NCI-H345 treated with DMSO at 0.1 percent for 48 hours (cell line): ENCODE measurements at regions not wholly inside any gene's neighbourhood (a gene's known extent, or its start where the extent isn't known, plus 50 kb on each side); places are given as distances from the start of the nearest gene placed in this dataset.
"Not testable (repeated sequence)": the region's sequence is repeated elsewhere in the genome, so short reads cannot be mapped to it uniquely, and the experiment has no call there.

Experiments
- DNase-seq: peaks from one replicate; lab custom pipeline; 2025; ENCODE audit not compliant: unreplicated experiment; lab: John Stamatoyannopoulos, UW

DNA sequence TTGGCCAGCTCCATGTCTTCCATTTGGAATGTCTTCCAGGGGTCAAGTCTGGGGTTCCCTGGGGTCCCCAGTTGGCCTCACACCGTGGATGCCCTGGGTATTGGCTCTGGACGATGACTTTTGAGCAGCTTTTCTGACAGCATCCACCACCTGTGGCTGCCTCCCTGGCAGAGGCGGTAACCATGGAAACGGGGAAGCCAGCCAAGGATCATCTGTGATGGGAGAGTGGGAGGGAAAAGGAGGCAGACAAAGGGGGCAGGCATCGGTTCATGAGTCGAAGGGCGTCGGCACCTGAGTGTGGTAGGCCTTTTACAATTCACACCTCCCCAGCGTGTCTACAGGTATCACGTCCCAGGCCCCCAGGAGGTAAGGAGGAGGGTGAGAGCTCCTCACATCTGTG, 152.2 kb downstream of the ASMT start:
- DNase-seq: peak; percentile 36

DNA sequence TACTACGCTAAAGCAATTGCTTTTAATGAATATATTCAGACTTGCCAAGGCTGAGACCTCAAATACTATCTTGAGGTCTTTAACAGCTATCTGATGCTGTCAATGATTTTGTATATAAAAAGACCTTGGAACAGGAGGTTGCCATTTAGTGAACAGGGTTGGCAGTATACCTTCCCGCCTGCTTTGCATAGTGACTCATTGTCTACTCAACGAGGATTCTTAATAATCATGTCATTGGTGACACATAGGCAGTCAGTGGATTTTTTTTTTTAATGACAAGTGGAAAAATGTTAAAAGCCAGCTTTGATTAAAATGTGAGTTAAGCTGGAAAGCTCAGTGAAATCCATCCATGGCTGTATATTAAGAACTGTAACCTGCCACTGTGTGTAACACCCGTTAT, 164.0 kb downstream of the ASMT start:
- DNase-seq: no peak

DNA sequence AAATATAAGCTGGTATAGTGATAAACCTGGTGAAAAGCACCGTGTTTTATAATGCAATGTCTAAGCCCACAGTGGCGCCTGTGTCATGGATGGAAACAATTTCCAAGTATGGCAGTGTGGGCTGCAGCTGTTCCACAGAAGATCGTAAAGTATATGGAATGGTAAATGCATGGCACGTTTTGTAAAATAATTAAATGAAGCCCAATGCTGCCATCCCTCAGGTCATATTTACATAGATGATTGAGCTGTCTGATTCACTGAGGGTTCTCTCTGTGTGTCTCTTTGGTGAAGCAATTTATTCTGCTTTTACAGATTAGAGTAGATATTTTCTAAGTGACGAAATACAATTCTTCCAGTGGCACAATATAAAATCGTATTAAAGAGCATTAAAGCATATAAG, 164.8 kb downstream of the ASMT start:
- no peak for DNase-seq

DNA sequence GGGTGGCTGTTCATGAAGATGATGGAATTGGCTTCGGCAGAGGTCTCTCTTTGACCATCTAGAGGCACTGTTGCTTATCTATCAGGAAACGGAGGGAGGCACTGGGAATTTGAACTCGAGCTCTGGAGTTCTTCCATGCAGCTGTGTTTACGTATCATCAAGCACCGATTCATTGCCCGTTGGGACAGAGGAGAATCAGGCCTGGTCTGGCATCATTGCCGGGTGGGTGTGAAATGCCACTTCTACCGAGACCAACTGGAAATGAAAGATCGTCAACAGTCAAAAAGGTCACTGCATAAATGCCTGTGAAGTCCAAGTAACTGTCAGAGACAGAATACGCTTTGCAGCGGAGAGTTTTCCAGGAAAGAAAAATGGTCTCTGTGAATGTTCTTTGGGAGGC, 166.9 kb downstream of the ASMT start:
- no peak for DNase-seq

DNA sequence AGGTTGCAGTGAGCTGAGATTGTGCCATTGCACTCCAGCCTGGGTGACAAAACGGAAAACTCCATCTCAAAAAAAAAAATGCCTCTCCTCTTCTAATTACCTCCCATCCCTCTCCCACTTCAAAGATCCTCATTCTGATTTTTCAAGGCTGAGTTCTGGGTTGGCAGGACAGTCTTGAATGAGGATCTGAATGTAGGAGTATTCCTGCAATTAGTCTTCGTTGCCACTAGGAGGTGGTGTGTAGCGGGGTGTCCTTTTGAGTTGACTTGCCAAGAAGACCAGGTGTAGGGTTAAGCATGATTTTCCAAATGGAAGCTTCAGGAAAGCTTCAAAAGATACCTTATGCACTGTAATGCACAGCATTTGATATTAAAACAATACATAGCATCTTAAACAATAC, 169.9 kb downstream of the ASMT start:
- DNase-seq: no peak

DNA sequence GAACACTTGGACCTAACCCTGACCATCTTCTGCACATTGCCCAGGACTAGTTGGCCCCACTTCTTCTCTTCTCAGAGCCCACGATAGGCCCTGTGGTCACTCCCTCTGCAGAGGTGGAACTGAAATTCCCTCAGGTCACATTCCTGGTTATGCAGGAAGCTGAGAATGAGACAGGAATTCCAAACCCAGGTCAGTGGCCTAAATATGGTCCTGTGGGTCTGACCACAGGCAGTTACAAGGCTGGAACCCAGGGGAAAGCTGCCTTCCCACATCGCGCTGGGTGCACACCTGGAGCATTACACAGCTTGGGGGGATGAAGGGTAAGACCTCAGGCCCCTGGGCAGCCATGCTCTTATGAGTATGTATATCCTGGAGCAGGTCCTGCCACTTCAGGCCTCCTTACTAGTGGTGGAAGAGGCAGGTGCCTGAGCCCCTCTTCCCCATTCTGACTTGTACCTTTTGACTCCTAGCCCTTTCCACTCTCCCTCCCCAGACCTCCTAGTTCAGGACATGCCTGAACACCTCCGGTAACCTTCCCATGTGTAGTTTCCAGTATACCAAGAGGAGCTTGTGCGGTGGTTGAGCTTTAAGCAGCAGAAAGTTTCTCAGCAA, 173.5 kb downstream of the ASMT start:
- DNase-seq: no peak

DNA sequence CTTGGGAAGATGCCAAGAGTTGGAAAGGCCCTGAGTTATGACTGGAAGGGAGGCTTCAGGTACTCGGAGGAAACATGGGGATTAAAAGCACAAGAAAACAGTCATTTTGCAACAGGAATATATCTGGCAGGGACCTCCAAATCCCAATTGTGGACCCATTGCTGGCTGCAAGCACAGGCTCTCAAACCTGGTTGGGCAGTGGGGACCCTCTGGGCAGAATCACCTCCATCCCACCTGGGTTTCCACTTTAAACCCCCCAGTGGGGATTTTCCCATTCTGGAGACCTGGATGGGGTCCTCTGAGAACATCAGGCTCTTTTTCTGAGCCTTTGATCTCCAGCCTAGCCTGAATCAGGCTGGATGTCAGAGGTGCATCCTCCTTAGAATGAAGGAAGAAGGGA, 177.8 kb downstream of the ASMT start:
- no peak for DNase-seq

DNA sequence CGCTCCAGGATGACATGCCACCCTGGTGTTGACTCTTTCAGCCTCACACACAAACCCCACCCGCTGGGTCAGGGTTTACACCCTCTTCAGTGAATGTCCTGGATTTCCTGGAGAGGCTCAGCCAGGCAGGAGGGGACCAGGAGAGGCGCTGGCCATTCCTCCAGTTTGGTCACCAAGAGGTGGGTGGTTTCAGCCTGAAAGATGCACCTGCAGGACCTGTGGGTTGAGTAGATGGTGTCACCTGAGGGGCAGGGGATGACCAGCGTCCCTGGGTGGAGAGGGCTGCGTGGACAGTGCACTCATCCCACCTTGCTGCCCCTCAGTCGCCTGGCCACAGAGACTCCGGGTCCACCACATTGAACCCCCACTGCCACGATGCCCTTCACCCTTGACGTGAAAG, 179.7 kb downstream of the ASMT start:
- DNase-seq: no peak

DNA sequence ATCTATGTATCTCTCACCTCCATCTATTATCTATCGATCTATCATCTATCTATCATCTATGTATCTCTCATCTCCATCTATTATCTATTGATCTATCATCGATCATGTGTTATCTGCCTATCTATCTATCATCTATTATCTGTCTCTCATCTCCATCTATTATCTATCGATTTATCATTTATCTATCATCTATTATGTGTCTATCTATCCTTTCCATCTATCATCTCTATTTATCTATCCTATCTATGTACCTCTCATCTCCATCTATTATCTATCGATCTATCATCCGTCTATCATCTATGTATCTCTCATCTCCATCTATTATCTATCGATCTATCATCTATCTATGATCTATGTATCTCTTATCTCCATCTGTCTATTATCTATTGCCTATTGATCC, 188.1 kb downstream of the ASMT start:
- no peak for DNase-seq

DNA sequence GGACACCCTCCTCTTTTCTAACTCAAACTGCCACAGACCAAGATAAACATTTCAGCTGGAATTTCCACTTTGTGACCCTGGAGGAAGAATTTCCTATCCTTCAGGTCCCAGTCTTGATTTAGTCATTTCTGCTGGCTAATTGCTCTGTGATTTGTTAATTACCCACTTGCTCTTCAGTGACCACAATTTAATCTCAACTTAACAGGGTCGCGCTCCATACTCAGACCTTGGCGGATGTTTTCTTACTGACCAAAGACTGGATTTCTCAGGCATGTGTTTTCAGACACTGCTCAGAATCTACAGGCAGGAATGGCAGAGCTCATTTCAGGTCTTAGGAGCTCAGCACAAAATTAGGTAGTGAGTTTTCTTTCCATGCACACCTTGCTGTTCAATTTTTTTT, 188.9 kb downstream of the ASMT start:
- no peak for DNase-seq

DNA sequence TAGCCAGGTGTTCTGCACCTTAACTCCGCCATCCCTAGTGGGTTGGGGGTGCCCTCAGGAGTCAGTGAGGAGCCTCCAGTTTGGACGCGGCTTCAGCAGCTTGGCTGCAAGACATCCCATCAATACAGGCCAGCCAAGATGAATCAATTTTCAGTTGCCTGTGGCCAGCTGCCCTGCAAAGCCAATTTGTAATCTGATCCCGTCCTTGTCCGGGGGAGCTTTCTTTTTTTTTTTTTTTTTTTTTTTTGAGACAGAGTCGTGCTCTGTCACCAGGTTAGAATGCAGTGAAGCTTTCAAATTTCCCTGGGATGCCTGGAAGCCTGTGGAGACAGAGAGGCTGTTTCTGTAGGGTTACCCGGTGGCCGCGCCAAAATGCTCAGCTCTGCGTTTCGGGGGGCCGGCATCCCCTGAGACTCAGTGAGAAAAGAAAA, 192.5 kb downstream of the ASMT start:
- DNase-seq: no peak

DNA sequence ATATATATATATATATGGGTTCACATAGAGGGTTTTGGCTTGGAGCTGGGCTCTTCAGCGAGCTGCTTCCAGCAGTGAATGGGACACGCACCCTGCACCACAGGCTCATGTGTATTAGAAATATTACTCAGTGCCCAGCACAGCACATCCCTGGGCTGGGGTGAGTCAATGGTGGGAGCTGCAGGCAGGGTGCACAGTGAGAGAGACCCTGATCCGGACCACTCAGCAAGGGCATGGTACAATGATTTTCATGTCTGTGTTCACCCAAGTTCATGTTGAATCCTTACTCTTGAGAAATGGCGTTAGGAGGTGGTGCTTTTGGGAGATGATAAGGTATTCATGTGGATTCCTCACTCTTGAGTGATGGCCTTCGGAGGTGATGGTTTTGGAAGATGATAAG, 194.7 kb downstream of the ASMT start:
- no peak for DNase-seq

DNA sequence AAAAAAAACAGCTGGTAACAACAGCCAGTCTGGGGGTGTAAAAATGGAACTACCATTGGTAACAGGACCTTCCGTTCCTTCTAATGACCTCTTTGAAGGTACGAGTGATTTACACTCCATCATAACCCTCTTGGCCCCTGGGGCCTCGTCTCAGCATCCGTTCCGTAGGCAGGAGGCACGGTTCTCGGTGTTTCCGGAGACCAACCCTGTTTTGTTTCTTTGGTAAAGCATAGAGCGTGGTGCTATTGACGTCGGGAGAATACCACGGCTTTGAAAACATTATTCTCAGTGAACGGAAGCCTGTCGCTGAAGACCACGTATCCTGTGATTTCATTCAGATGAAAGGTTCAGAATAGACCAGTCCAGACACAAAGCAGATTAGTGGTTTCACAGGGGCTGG, 198.9 kb downstream of the ASMT start:
- no peak for DNase-seq

DNA sequence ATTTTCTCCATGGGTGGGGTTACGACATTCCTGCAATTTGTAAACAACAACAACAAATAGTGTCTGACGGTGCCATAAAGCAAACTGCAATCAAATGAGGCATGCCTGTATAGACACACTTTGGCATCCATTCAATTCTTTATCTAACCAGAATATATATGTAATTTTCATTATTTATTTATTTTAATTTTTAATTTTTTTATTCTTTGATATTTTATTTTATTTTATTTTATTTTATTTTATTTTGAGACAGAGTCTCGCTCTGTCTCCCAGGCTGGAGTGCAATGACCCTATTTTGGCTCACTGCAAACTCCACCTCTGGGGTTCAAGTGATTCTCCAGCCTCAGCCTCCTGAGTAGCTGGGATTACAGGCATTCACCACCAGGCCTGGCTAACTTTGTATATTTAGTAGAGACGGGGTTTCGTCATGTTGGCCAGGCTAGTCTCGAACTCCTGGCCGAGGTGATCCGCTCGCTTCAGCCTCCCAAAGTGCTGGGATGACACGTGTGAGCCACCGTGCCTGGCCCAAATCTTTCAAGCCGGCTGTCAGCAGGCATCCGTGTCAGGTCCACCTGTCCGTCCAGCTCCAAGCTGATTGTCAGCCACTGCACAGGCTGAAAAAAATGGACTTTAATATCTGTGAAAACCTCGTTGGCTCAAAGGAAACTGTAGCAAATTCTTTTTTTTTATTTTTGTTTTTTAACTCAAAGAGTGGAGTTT, 200.8 kb downstream of the ASMT start:
- DNase-seq: no peak

DNA sequence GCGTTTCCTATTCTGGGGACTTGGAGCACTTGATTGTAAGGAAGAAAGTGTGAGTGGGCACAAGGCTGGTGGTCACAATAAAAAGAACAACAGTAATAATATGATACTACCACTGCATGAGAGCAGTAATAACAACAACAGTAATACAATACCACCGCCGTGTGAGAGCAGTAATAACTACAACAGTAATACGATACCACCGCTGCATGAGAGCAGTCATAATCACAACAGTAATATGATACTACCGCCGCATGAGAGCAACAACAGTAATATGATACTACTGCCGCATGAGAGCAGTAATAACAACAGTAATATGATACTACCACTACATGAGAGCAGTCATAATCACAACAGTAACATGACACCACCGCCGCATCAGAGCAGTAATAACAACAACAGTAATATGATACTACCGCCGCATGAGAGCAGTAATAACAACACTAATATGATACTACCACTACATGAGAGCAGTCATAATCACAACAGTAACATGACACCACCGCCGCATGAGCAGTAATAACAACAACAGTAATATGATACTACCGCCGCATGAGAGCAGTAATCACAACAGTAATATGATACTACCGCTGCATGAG, 201.6 kb downstream of the ASMT start:
- not testable (repeated sequence) for DNase-seq

DNA sequence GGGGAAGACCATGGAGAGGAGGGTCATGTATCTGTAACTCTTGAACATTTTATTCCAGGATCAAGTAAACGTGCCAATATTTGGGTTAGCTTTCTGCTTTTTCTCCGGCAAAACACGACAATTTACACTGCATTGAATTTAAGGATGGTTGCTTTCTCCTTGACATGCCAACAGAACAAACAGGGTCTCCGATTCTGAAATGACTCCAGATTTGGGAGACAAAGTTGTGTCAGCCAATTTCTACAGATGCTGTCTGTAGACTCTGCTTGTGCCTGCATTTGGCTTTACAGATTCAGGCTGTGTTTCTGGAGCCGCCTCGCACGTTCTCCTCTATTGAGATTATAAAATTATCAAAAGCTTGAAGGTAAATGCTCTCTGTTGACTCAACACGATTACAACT, 207.0 kb downstream of the ASMT start:
- DNase-seq: no peak

DNA sequence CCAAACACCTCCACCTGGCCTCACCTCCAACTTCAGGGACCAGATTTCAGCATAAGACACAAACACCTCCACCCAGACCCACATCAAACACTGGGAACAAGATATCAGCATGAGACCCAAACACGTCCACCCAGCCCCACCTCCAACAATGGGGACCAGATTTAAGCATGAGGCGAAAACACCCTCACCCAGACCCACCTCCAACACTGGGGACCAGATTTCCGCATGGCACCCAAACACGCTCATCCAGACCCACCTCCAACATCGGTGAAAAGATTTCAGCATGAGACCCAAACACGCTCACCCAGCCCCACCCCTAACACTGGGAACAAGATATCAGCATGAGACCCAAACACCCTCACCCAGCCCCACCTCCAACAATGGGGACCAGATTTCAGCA, 210.0 kb downstream of the ASMT start:
- DNase-seq: no peak

DNA sequence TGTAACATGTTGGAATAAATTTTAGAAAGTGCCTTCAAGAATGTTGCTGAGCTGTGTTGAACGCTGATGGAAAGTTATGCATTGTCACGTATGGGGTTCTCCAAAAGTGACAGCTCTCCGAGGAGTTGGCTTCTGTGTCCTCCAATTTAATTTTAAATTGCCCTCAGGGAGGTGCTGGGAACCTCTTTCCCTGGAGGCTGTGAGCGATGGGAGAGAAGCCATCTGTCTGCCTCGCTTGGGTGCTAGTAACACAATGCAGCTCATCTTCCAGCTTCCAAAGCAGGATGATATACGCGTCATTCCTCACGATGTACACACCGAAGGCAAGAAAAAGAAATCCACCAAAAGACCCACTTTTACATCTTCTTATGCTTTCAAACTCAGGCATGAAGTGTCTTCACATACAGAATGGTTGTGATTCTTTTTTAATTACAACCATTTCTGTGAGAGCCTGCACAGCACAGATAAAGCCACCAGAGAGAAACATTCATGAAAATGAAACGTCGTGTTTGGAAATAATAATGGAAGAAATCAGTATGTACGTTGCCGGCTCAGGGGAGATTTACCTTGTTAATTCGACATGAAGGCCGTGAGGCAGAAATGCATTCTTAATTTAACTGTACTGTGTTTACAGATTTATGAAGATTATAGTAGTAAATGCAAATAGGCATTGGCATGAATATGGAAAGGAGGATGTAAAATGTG, 218.9 kb downstream of the ASMT start:
- no peak for DNase-seq

DNA sequence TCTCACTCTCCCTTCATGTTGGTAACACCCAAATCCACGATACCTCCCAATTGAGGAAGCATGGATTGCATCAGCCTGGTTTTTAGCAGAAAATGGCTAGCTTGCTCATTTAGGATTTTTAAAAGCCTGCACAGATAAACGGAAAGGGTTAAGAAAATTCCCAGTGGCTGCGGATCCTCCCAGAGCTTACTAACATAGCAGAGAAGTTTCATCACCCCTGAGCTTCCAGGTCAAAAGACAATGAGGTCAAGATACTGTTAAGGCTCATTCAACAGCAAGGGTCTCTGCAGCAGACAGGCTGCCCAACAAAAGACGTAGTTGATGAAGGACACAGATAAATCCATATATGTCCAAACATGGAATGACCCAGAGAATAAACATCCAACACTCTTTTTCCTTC, 220.2 kb downstream of the ASMT start:
- DNase-seq: no peak

DNA sequence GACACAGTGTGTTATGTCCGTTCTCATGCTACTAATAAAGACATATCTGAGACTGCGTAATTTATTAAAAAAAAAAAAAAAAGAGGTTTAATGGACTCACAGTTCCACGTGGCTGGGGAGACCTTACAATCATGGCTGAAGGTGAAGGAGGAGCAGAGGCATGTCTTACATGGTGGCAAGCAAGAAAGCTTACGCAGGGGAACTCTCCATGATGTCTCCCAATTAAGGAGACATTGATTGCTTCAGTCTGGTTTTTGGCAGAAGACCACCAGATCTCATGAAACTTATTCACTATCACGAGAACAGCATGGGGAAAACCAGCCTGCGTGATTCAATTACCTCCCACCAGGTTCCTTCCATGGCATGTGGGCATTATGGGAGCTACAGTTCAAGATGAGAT, 221.8 kb downstream of the ASMT start:
- no peak for DNase-seq

DNA sequence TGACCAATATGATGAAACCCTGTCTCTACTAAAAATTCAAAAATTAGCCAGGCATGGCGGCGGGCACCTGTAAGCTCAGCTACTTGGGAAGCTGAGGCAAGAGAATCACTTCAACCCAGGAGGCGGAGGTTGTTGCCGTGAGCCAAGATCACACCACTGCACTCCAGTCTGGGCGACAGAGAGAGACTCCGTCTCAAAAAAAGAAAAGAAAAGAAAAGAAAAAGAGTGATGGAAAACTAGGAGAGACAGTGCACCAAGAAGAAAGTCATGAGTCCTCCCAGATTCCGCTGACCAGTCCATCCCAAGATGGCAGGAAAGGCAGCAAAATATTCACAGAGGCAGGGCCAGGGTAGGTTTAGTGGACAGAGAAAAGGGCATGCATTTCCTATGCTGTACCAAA, 226.9 kb downstream of the ASMT start:
- DNase-seq: no peak

DNA sequence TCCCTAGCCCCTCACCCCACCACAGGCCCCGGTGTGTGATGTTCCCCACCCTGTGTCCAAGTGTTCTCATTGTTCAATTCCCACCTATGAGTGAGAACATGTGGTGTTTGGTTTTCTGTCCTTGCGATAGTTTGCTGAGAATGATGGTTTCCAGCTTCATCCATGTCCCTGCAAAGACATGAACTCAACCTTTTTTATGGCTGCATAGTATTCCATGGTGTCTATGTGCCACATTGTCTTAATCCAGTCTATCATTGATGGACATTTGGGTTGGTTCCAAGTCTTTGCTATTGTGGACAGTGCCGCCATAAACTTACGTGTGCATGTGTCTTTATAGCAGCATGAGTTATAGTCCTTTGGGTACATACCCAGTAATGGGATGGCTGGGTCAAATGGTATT, 232.1 kb downstream of the ASMT start:
- DNase-seq: not testable (repeated sequence)
